Neural cell (in vitro differentiated cells): ENCODE measurements at regions not wholly inside any gene's neighbourhood (a gene's known extent, or its start where the extent isn't known, plus 50 kb on each side); places are given as distances from the start of the nearest gene placed in this dataset.

Experiments
- H2AFZ ChIP-seq: fragments of 200-600, 300-800 bp; sonication (generic), shearing (Covaris generic); 2 replicates; pipeline ENCODE4 v1.6.0; 2014; ENCODE audit warnings: low read depth, mild to moderate bottlenecking, antibody characterized with exemption, low read length, moderate library complexity
- H3F3A ChIP-seq: fragments of 200-600 bp; shearing (Covaris generic); 2 replicates; pipeline ENCODE4 v1.6.1; 2016; ENCODE audit warnings: mild to moderate bottlenecking, moderate library complexity, mixed read lengths, antibody characterized with exemption, low read length; ENCODE audit not compliant: insufficient read depth, poor library complexity, severe bottlenecking
- H3K27ac ChIP-seq: fragments of 200-600, 300-800 bp; sonication (generic), shearing (Covaris generic); 2 replicates; pipeline ENCODE4 v1.5.1; 2014; ENCODE audit warnings: mild to moderate bottlenecking, low read length, moderate library complexity
- H3K27me3 ChIP-seq: fragments of 300-800, 200-600 bp; sonication (generic), shearing (Covaris generic); 2 replicates; pipeline ENCODE4 v1.6.0; 2014; ENCODE audit warnings: mild to moderate bottlenecking, low read depth, low read length, moderate library complexity; ENCODE audit not compliant: insufficient read depth
- H3K36me3 ChIP-seq: fragments of 300-800, 200-600 bp; sonication (generic), shearing (Covaris generic); 2 replicates; pipeline ENCODE4 v1.5.1; 2014; ENCODE audit warnings: mild to moderate bottlenecking, antibody characterized with exemption, low read length, moderate library complexity; ENCODE audit not compliant: insufficient read depth
- H3K4me2 ChIP-seq: fragments of 300-800, 200-600 bp; sonication (generic), shearing (Covaris generic); 2 replicates; pipeline ENCODE4 v1.6.0; 2014; ENCODE audit warnings: mild to moderate bottlenecking, low read length
- H3K4me3 ChIP-seq: fragments of 300-800, 200-600 bp; sonication (generic), shearing (Covaris generic); 2 replicates; pipeline ENCODE4 v1.5.1; 2014; ENCODE audit warnings: mild to moderate bottlenecking, low read length, moderate library complexity
- H3K79me2 ChIP-seq: fragments of 200-600 bp; shearing (Covaris generic); replicated peaks from 2 replicates; pipeline ENCODE4 v1.6.0; 2014; ENCODE audit warnings: mild to moderate bottlenecking, low read length, moderate library complexity; ENCODE audit not compliant: insufficient read depth
- H3K9ac ChIP-seq: fragments of 300-800, 200-600 bp; sonication (generic), shearing (Covaris generic); 2 replicates; pipeline ENCODE4 v1.6.1; 2016; ENCODE audit warnings: mild to moderate bottlenecking, low read length, mixed read lengths
- H3K9me2 ChIP-seq: fragments of 200-600 bp; shearing (Covaris generic); 2 replicates; pipeline ENCODE4 v1.6.1; 2016; ENCODE audit warnings: mild to moderate bottlenecking, low read length, mixed read lengths; ENCODE audit not compliant: insufficient read depth
- H3K9me3 ChIP-seq: fragments of 200-600, 300-800 bp; sonication (generic), shearing (Covaris generic); 2 replicates; pipeline ENCODE4 v1.6.1; 2016; ENCODE audit warnings: mild to moderate bottlenecking, mixed run types, low read length, moderate library complexity, mixed read lengths
- H4K20me1 ChIP-seq: fragments of 200-600 bp; shearing (Covaris generic); 2 replicates; pipeline ENCODE4 v1.6.1; 2016; ENCODE audit warnings: mild to moderate bottlenecking, mixed run types; ENCODE audit not compliant: insufficient read depth
- CTCF ChIP-seq: fragments of 450-650 bp; IDR thresholded peaks from 2 replicates; pipeline ENCODE4 v1.5.1; 2014; ENCODE audit warnings: antibody characterized with exemption, mild to moderate bottlenecking, moderate library complexity; ENCODE audit not compliant: poor library complexity, severe bottlenecking
- EP300 ChIP-seq: fragments of 450-650 bp; conservative IDR thresholded peaks from 2 replicates; pipeline ENCODE4 v1.6.1; 2014; ENCODE audit warnings: antibody characterized with exemption, mild to moderate bottlenecking, moderate library complexity; ENCODE audit not compliant: poor library complexity, severe bottlenecking
- EZH2 ChIP-seq: fragments of 200-600, 300-800 bp; shearing (Covaris generic), sonication (generic); IDR thresholded peaks from 2 replicates; pipeline ENCODE4 v1.6.1; 2014; ENCODE audit warnings: antibody characterized with exemption, low read length, borderline replicate concordance, mild to moderate bottlenecking; ENCODE audit not compliant: insufficient read depth, poor library complexity, severe bottlenecking
- MXI1 ChIP-seq: fragments of 450-650 bp; conservative IDR thresholded peaks from 2 replicates; pipeline ENCODE4 v1.6.1; 2014; ENCODE audit warnings: antibody characterized with exemption, mild to moderate bottlenecking; ENCODE audit not compliant: poor library complexity, severe bottlenecking
- POLR2AphosphoS5 ChIP-seq: IDR thresholded peaks from 2 replicates; pipeline ENCODE4 v1.6.1; 2012
- RAD21 ChIP-seq: fragments of 450-650 bp; conservative IDR thresholded peaks from 2 replicates; pipeline ENCODE4 v1.6.1; 2014; ENCODE audit warnings: antibody characterized with exemption, mild to moderate bottlenecking, moderate library complexity
- REST ChIP-seq: IDR thresholded peaks from 2 replicates; pipeline ENCODE4 v1.6.1; 2012; ENCODE audit warnings: borderline replicate concordance
- SMC3 ChIP-seq: fragments of 450-650 bp; conservative IDR thresholded peaks from 2 replicates; pipeline ENCODE4 v1.6.1; 2014; ENCODE audit warnings: antibody characterized with exemption, mild to moderate bottlenecking, moderate library complexity; ENCODE audit not compliant: poor library complexity
- TAF1 ChIP-seq: IDR thresholded peaks from 2 replicates; pipeline ENCODE4 v1.6.1; 2012; ENCODE audit warnings: low read depth

GRCh38 chr14:62002642-62003041 lies 240.4 kb downstream of the SNAPC1 start:
- H3F3A ChIP-seq, result no peaks in the 10 kb centered on the region
- no peaks in the 10 kb centered on the region for H3K9me3 ChIP-seq
- TF ChIP-seq MXI1 (no peak), EZH2 (no peak), POLR2AphosphoS5 (no peak), RAD21 (no peak), CTCF (no peak), TAF1 (no peak), SMC3 (no peak), REST (no peak), EP300 (no peak)
- no peaks in the 10 kb centered on the region for H3K27me3 ChIP-seq
- H3K9me2 ChIP-seq, result no peaks in the 10 kb centered on the region
- no peaks in the 10 kb centered on the region for H4K20me1 ChIP-seq
- H3K79me2 ChIP-seq, result no peaks in the 10 kb centered on the region
- H3K9ac ChIP-seq, result no peak overlapping the region
- H3K36me3 ChIP-seq, result no peaks in the 10 kb centered on the region
- no peak overlapping the region for H2AFZ ChIP-seq
- H3K4me2 ChIP-seq, result no peak overlapping the region
- H3K27ac ChIP-seq, result no peak overlapping the region
- H3K4me3 ChIP-seq, result no peak overlapping the region

GRCh38 chr14:62003701-62004100 lies 241.5 kb downstream of the SNAPC1 start:
- Histone ChIP-seq H3K9me2 (no peaks in the 10 kb centered on the region), H3K9ac (no peak overlapping the region), H3K4me3 (no peak overlapping the region), H3F3A (no peaks in the 10 kb centered on the region), H2AFZ (no peak overlapping the region), H3K9me3 (no peaks in the 10 kb centered on the region), H3K79me2 (no peaks in the 10 kb centered on the region), H3K27me3 (no peaks in the 10 kb centered on the region), H3K36me3 (no peaks in the 10 kb centered on the region), H4K20me1 (no peaks in the 10 kb centered on the region), H3K4me2 (no peak overlapping the region), H3K27ac (no peak overlapping the region)
- TF ChIP-seq EP300 (no peak), SMC3 (no peak), MXI1 (no peak), EZH2 (no peak), POLR2AphosphoS5 (no peak), TAF1 (no peak), RAD21 (no peak), CTCF (no peak), REST (no peak)
